ENCODE measurements at regions not wholly inside any gene's neighbourhood (a gene's known extent, or its start where the extent isn't known, plus 50 kb on each side); places are given as distances from the start of the nearest gene placed in this dataset.

- no peak overlapping the region for H2AFZ ChIP-seq (ENCODE audit: low read depth, low read length)
- H3K36me3 ChIP-seq (ENCODE audit: insufficient read depth, low read length) = no peaks in the 10 kb centered on the region
- H3K27ac ChIP-seq (ENCODE audit: low read length) = no peak overlapping the region
- no peaks in the 10 kb centered on the region for H3K79me2 ChIP-seq (ENCODE audit: insufficient read depth, low read length)
- H3K4me1 ChIP-seq (ENCODE audit: insufficient read depth, low read length) = no peaks in the 10 kb centered on the region
- no peak for ATAC-seq (ENCODE audit: insufficient read depth, low read depth)
- no peak overlapping the region for H3K9ac ChIP-seq (ENCODE audit: low read depth, low read length)
- peaks cover 5% of the 10 kb centered on the region for H3K27me3 ChIP-seq (ENCODE audit: insufficient read depth, low read length, poor library complexity)
- TF ChIP-seq EZH2 (IDR thresholded peaks at IDR 0.05; ENCODE audit: borderline replicate concordance, low read depth, low read length, severe bottlenecking) (no peak), CTCF (IDR thresholded peaks at IDR 0.05; ENCODE audit: borderline replicate concordance, extremely low read depth, low read length, poor library complexity, severe bottlenecking) (no peak)
- H3K4me3 ChIP-seq (ENCODE audit: low read depth in 1 of 2, low read length in 2 of 2) = no peak overlapping the region
- no peak for DNase-seq
- no peaks in the 10 kb centered on the region for H3K9me3 ChIP-seq (ENCODE audit: insufficient read depth, low read length, severe bottlenecking)
- H3K4me2 ChIP-seq (ENCODE audit: insufficient read depth, low read length) = no peak overlapping the region
- no peaks in the 10 kb centered on the region for H4K20me1 ChIP-seq (ENCODE audit: insufficient read depth, low read length)
Observed at GRCh38 chr5:159424123-159424522, 93.8 kb upstream of the IL12B start.

GRCh38 chr5:159426694-159427093 lies 96.4 kb upstream of the IL12B start:
- ATAC-seq (ENCODE audit: insufficient read depth, low read depth) = no peak

GRCh38 chr5:159427180-159428012 lies 97.1 kb upstream of the IL12B start:
- H3K27me3 ChIP-seq (ENCODE audit: insufficient read depth, low read length, poor library complexity) = peaks cover 5% of the 10 kb centered on the region
- no peak for ATAC-seq (ENCODE audit: insufficient read depth, low read depth)

More at GRCh38 chr5:159426694-159427093, 96.4 kb upstream of the IL12B start:
- DNase-seq = no peak
- no peaks in the 10 kb centered on the region for H3K4me1 ChIP-seq (ENCODE audit: insufficient read depth, low read length)
- H3K4me2 ChIP-seq (ENCODE audit: insufficient read depth, low read length) = no peak overlapping the region
- H4K20me1 ChIP-seq (ENCODE audit: insufficient read depth, low read length) = no peaks in the 10 kb centered on the region
- no peaks in the 10 kb centered on the region for H3K36me3 ChIP-seq (ENCODE audit: insufficient read depth, low read length)
- no peaks in the 10 kb centered on the region for H3K79me2 ChIP-seq (ENCODE audit: insufficient read depth, low read length)
- TF ChIP-seq EZH2 (IDR thresholded peaks at IDR 0.05; ENCODE audit: borderline replicate concordance, low read depth, low read length, severe bottlenecking) = no peak
- no peak for TF ChIP-seq CTCF (IDR thresholded peaks at IDR 0.05; ENCODE audit: borderline replicate concordance, extremely low read depth, low read length, poor library complexity, severe bottlenecking)
- no peak overlapping the region for H3K9ac ChIP-seq (ENCODE audit: low read depth, low read length)
- no peak overlapping the region for H3K27ac ChIP-seq (ENCODE audit: low read length)
- no peaks in the 10 kb centered on the region for H3K9me3 ChIP-seq (ENCODE audit: insufficient read depth, low read length, severe bottlenecking)
- no peak overlapping the region for H2AFZ ChIP-seq (ENCODE audit: low read depth, low read length)
- no peak overlapping the region for H3K4me3 ChIP-seq (ENCODE audit: low read depth in 1 of 2, low read length in 2 of 2)
- H3K27me3 ChIP-seq (ENCODE audit: insufficient read depth, low read length, poor library complexity) = peaks cover 5% of the 10 kb centered on the region

More at GRCh38 chr5:159427180-159428012, 97.1 kb upstream of the IL12B start:
- H4K20me1 ChIP-seq (ENCODE audit: insufficient read depth, low read length) = no peaks in the 10 kb centered on the region
- no peak overlapping the region for H3K9ac ChIP-seq (ENCODE audit: low read depth, low read length)
- H3K4me1 ChIP-seq (ENCODE audit: insufficient read depth, low read length) = no peaks in the 10 kb centered on the region
- no peak for TF ChIP-seq CTCF (IDR thresholded peaks at IDR 0.05; ENCODE audit: borderline replicate concordance, extremely low read depth, low read length, poor library complexity, severe bottlenecking)
- no peak for TF ChIP-seq EZH2 (IDR thresholded peaks at IDR 0.05; ENCODE audit: borderline replicate concordance, low read depth, low read length, severe bottlenecking)
- H3K4me2 ChIP-seq (ENCODE audit: insufficient read depth, low read length) = no peak overlapping the region
- H3K36me3 ChIP-seq (ENCODE audit: insufficient read depth, low read length) = no peaks in the 10 kb centered on the region
- H3K27ac ChIP-seq (ENCODE audit: low read length) = no peak overlapping the region
- H3K79me2 ChIP-seq (ENCODE audit: insufficient read depth, low read length) = no peaks in the 10 kb centered on the region
- H3K4me3 ChIP-seq (ENCODE audit: low read depth in 1 of 2, low read length in 2 of 2) = no peak overlapping the region
- DNase-seq = no peak
- H3K9me3 ChIP-seq (ENCODE audit: insufficient read depth, low read length, severe bottlenecking) = no peaks in the 10 kb centered on the region
- no peak overlapping the region for H2AFZ ChIP-seq (ENCODE audit: low read depth, low read length)
